HepG2 (cell line): ENCODE measurements at regions not wholly inside any gene's neighbourhood (a gene's known extent, or its start where the extent isn't known, plus 50 kb on each side); places are given as distances from the start of the nearest gene placed in this dataset.

Experiments used
- ATAC-seq: fragments of 200-7000 bp; cut with Tn5 transposase; 3 replicates; pipeline ENCODE4 v1.9.1; 2020; ENCODE audit warnings: mild to moderate bottlenecking, moderate library complexity
- BruUV-seq: library from RNA; stranded (reverse); fragments of 400-500 nt; replicated peaks from 2 replicates; lab custom pipeline; 2021; lab: Mats Ljungman, UMichigan
- CTCF ChIA-PET: fragments of 300-600 bp; formaldehyde crosslinking; extraction: SDS; loops from one replicate; lab custom pipeline; 2021; ENCODE audit warnings: low total read pairs, inconsistent platforms, low intra/inter-chr PET ratio; lab: Yijun Ruan, JAX
- POLR2A ChIA-PET: fragments of 350-600 bp; sonication (Branson Sonifier 250); formaldehyde crosslinking; loops from one replicate; lab custom pipeline; 2020; ENCODE audit warnings: antibody characterized with exemption, inconsistent platforms; lab: Yijun Ruan, JAX
- DNase-seq: peaks from one replicate; pipeline ENCODE4 v3.0.0-alpha.2; 2015; ENCODE audit warnings: low spot score
- FAIRE-seq: peaks from 3 replicates; lab custom pipeline; 2011; peaks lifted over from hg19 to GRCh38; lab: Jason Lieb, UNC
- H2AFZ ChIP-seq: one replicate; pipeline ENCODE4 v1.6.1; 2011; ENCODE audit warnings: low read length, inconsistent platforms
- H3K27ac ChIP-seq: fragments of 300-600 bp; 3 replicates; pipeline ENCODE4 v1.8.0; 2011; ENCODE audit warnings: mixed run types, mild to moderate bottlenecking, mixed read lengths, low read length, inconsistent platforms; ENCODE audit not compliant: insufficient read depth; ENCODE audit errors: extremely low read length
- H3K27me3 ChIP-seq, 2 experiments: fragments of 200-600 bp in 1 of 2; 2 replicates in 1 of 2; 3 replicates in 1 of 2; pipeline versions ENCODE4 v1.6.0 to v1.8.0; 2011; ENCODE audit warnings: low read length in 2 of 2, mild to moderate bottlenecking in 2 of 2, moderate library complexity in 2 of 2, inconsistent platforms in 1 of 2; ENCODE audit not compliant: insufficient read depth in 2 of 2, control insufficient read depth in 1 of 2
- H3K36me3 ChIP-seq, 2 experiments: fragments of 200-600 bp in 1 of 2; replicated peaks in 1 of 2; 2 replicates in 1 of 2; 3 replicates in 1 of 2; pipeline versions ENCODE4 v1.5.1 to v1.8.0; 2011; ENCODE audit warnings: low read length in 2 of 2, inconsistent platforms in 1 of 2; ENCODE audit not compliant: insufficient read depth in 2 of 2, control insufficient read depth in 1 of 2
- H3K4me1 ChIP-seq: 2 replicates; pipeline ENCODE4 v1.5.1; 2012; ENCODE audit warnings: low read length, inconsistent platforms; ENCODE audit not compliant: insufficient read depth
- H3K4me2 ChIP-seq: 2 replicates; pipeline ENCODE4 v1.6.0; 2011; ENCODE audit warnings: low read depth, low read length, inconsistent platforms
- H3K4me3 ChIP-seq, 3 experiments: fragments of 200-600 bp in 1 of 3; sonication (generic), shearing (Covaris generic) in 1 of 3; replicated peaks in 1 of 3; 2 replicates each; pipeline ENCODE4 v1.5.1; 2011 to 2016; ENCODE audit warnings: low read length in 3 of 3, inconsistent platforms in 2 of 3, low read depth in 2 of 3, mild to moderate bottlenecking in 2 of 3, control low read depth in 1 of 3, mixed read lengths in 1 of 3; ENCODE audit not compliant: insufficient read depth in 1 of 3
- H3K79me2 ChIP-seq: one replicate; pipeline ENCODE4 v1.6.1; 2011; ENCODE audit warnings: low read length, inconsistent platforms; ENCODE audit not compliant: insufficient read depth
- H3K9ac ChIP-seq: 2 replicates; pipeline ENCODE4 v1.6.0; 2011; ENCODE audit warnings: mild to moderate bottlenecking, low read depth, low read length, inconsistent platforms; ENCODE audit not compliant: insufficient read depth
- H3K9me3 ChIP-seq: 2 replicates; pipeline ENCODE4 v1.5.1; 2012; ENCODE audit warnings: mild to moderate bottlenecking, low read length
- H4K20me1 ChIP-seq: 2 replicates; pipeline ENCODE4 v1.6.0; 2011; ENCODE audit warnings: inconsistent platforms, mild to moderate bottlenecking, low read length, moderate library complexity; ENCODE audit not compliant: insufficient read depth
- CENPT ChIP-seq: sonication (generic); formaldehyde crosslinking; IDR thresholded peaks from 2 replicates; pipeline ENCODE4 v1.8.0; 2022; ENCODE audit warnings: low read depth, mild to moderate bottlenecking, moderate library complexity, missing genetic modification reagents
- FUBP1 ChIP-seq: sonication (generic); formaldehyde crosslinking; IDR thresholded peaks from 2 replicates; pipeline ENCODE4 v1.5.1; 2020; ENCODE audit warnings: missing genetic modification reagents, mild to moderate bottlenecking, borderline replicate concordance
- ISL2 ChIP-seq: sonication (generic); formaldehyde crosslinking; IDR thresholded peaks from 2 replicates; pipeline ENCODE4 v1.5.0; 2020; ENCODE audit warnings: missing genetic modification reagents
- KLF11 ChIP-seq: IDR thresholded peaks from 2 replicates; pipeline ENCODE4 v1.6.1; 2016; ENCODE audit warnings: missing compliant biosample characterization
- MIXL1 ChIP-seq: IDR thresholded peaks from 2 replicates; pipeline ENCODE4 v1.6.1; 2016
- MLLT10 ChIP-seq: sonication (generic); formaldehyde crosslinking; IDR thresholded peaks from 2 replicates; pipeline ENCODE4 v1.4.0; 2020; ENCODE audit warnings: missing genetic modification reagents
- NONO ChIP-seq, 2 experiments: fragments of 450-650 bp in 1 of 2; sonication (generic) in 1 of 2; formaldehyde crosslinking in 1 of 2; IDR thresholded peaks in 1 of 2; conservative IDR thresholded peaks in 1 of 2; 2 replicates each; pipeline versions ENCODE4 v1.6.1 to v1.8.0; 2017 to 2022; ENCODE audit warnings: mild to moderate bottlenecking in 1 of 2, missing genetic modification reagents in 1 of 2, moderate library complexity in 1 of 2
- PHB2 ChIP-seq: fragments of 450-650 bp; IDR thresholded peaks from 2 replicates; pipeline ENCODE4 v1.6.1; 2018; ENCODE audit not compliant: partially characterized antibody
- RFX3 ChIP-seq: IDR thresholded peaks from 2 replicates; pipeline ENCODE4 v1.6.1; 2016; ENCODE audit warnings: missing biosample characterization, missing genetic modification reagents
- SAFB2 ChIP-seq: sonication (generic); formaldehyde crosslinking; IDR thresholded peaks from 2 replicates; pipeline ENCODE4 v1.5.1; 2020; ENCODE audit warnings: missing genetic modification reagents, low read depth, mild to moderate bottlenecking, borderline replicate concordance
- TFAP4 ChIP-seq: sonication (generic); IDR thresholded peaks from 2 replicates; pipeline ENCODE4 v1.6.1; 2016; ENCODE audit warnings: low read depth, borderline replicate concordance
- TSC22D2 ChIP-seq: sonication (generic); formaldehyde crosslinking; IDR thresholded peaks from 2 replicates; pipeline ENCODE4 v1.5.1; 2020; ENCODE audit warnings: missing genetic modification reagents, mild to moderate bottlenecking, borderline replicate concordance
- ZFP41 ChIP-seq: sonication (generic); formaldehyde crosslinking; IDR thresholded peaks from 2 replicates; pipeline ENCODE4 v1.4.0; 2020; ENCODE audit warnings: mild to moderate bottlenecking, missing genetic modification reagents, borderline replicate concordance
- ZNF180 ChIP-seq: sonication (generic); formaldehyde crosslinking; IDR thresholded peaks from 2 replicates; pipeline ENCODE4 v1.4.0; 2020; ENCODE audit warnings: low read depth, missing genetic modification reagents, borderline replicate concordance
- ZNF207 ChIP-seq: fragments of 450-650 bp; IDR thresholded peaks from 2 replicates; pipeline ENCODE4 v1.6.1; 2016; ENCODE audit warnings: antibody characterized with exemption, borderline replicate concordance
- ZNF275 ChIP-seq: sonication (generic); formaldehyde crosslinking; IDR thresholded peaks from 2 replicates; pipeline ENCODE4 v1.8.0; 2022; ENCODE audit warnings: missing genetic modification reagents, mild to moderate bottlenecking, inconsistent platforms, borderline replicate concordance
- ZNF451 ChIP-seq: sonication (generic); formaldehyde crosslinking; IDR thresholded peaks from 2 replicates; pipeline ENCODE4 v1.5.0; 2020; ENCODE audit warnings: mild to moderate bottlenecking, missing genetic modification reagents
- ZNF777 ChIP-seq: sonication (generic); formaldehyde crosslinking; IDR thresholded peaks from 2 replicates; pipeline ENCODE4 v1.4.0; 2020; ENCODE audit warnings: missing genetic modification reagents
- ZNF879 ChIP-seq: sonication (generic); formaldehyde crosslinking; IDR thresholded peaks from 2 replicates; pipeline ENCODE4 v1.8.1; 2023; ENCODE audit warnings: missing genetic modification reagents
- WGBS: methylation state at CpG from one replicate; pipeline ENCODE4 v1.1.6; 2017; ENCODE audit warnings: low lambda C conversion rate; 5-methylcytosine and 5-hydroxymethylcytosine counted together
- in situ Hi-C: cut with HindIII; loops from 2 replicates; pipeline ENCODE4 v1.10.0; 2017; ENCODE audit warnings: low pct_unique_long_range_greater_than_20kb; ENCODE audit not compliant: extremely low pct_ligation_motif_present
- intact Hi-C: fragments of 100-400 bp; cut with micrococcal nuclease; formaldehyde crosslinking; loops from one replicate; pipeline ENCODE4 v1.10.0; 2022; ENCODE audit not compliant: unreplicated experiment
- TF ChIP-seq, protein P1 (sequence below): IDR thresholded peaks from 2 replicates; pipeline ENCODE4 v1.6.1; 2018; ENCODE audit warnings: missing genetic modification reagents, mild to moderate bottlenecking, missing compliant biosample characterization

- ATAC-seq (no peak), FAIRE-seq (no peak), DNase-seq (no peak)
- intact Hi-C loops, result no loop called here
- Histone ChIP-seq H3K27me3 (peaks cover 1 to 26% of the 10 kb centered on the region in 2 experiments; a peak in 4 of 5 replicates), H3K4me2 (no peak overlapping the region), H2AFZ (no peak overlapping the region), H3K36me3 (no peaks in the 10 kb centered on the region), H3K4me1 (no peaks in the 10 kb centered on the region), H3K4me3 (no peak overlapping the region), H3K27ac (no peak overlapping the region), H3K9me3 (no peaks in the 10 kb centered on the region), H4K20me1 (no peaks in the 10 kb centered on the region), H3K79me2 (no peaks in the 10 kb centered on the region), H3K9ac (no peak overlapping the region)
- TF ChIP-seq SAFB2 (CRISPR knock-in tag) (no peak), ZNF207 (no peak), ZNF451 (CRISPR knock-in tag) (no peak), RFX3 (no peak), TSC22D2 (no peak), CENPT (CRISPR knock-in tag) (no peak), MLLT10 (CRISPR knock-in tag) (no peak), ZNF275 (no peak), KLF11 (CRISPR knock-in tag) (no peak), MIXL1 (CRISPR knock-in tag) (no peak), ZNF879 (no peak), ZFP41 (no peak), ZNF180 (no peak), NONO (IDR thresholded peaks at IDR 0.05) (no peak), NONO (CRISPR knock-in tag; conservative IDR thresholded peaks at IDR 0.05) (no peak), TFAP4 (no peak), ZNF777 (CRISPR knock-in tag) (no peak), PHB2 (no peak), ISL2 (CRISPR knock-in tag) (no peak), FUBP1 (CRISPR knock-in tag) (no peak)
- TF ChIP-seq, protein P1, sequence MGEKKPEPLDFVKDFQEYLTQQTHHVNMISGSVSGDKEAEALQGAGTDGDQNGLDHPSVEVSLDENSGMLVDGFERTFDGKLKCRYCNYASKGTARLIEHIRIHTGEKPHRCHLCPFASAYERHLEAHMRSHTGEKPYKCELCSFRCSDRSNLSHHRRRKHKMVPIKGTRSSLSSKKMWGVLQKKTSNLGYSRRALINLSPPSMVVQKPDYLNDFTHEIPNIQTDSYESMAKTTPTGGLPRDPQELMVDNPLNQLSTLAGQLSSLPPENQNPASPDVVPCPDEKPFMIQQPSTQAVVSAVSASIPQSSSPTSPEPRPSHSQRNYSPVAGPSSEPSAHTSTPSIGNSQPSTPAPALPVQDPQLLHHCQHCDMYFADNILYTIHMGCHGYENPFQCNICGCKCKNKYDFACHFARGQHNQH (CRISPR knock-in tag), result no peak
- WGBS, result no CpG with 5 or more reads among the region's 4 CpGs
- ChIA-PET CTCF (no interaction called here), POLR2A (no interaction called here)
- in situ Hi-C loops, result no loop called here
- BruUV-seq, result no TSS peak
These were observed 64.4 kb upstream of the MYEOV start for GRCh38 chr11:69229511-69229910.
